Cardiac fibroblast (primary cell): ENCODE measurements at regions not wholly inside any gene's neighbourhood (a gene's known extent, or its start where the extent isn't known, plus 50 kb on each side); places are given as distances from the start of the nearest gene placed in this dataset.

Experiments used
- DNase-seq, 2 donors: peaks; one replicate each; pipeline versions ENCODE4 v3.0.0 to v3.0.0-alpha.2; 2010; ENCODE audit warnings: low read depth in 2 of 2
- H3K4me3 ChIP-seq, 2 donors: replicated peaks in 1 of 2; 1 replicate in 1 of 2; 2 replicates in 1 of 2; pipeline ENCODE4 v1.5.1; 2011; ENCODE audit warnings: low read depth in 2 of 2, low read length in 2 of 2, mild to moderate bottlenecking in 2 of 2, moderate library complexity in 1 of 2
- TF ChIP-seq, protein P1 (sequence below): IDR thresholded peaks from one replicate; pipeline ENCODE4 v1.5.1; 2011; ENCODE audit warnings: low read depth, mild to moderate bottlenecking, low read length, inconsistent platforms

DNA sequence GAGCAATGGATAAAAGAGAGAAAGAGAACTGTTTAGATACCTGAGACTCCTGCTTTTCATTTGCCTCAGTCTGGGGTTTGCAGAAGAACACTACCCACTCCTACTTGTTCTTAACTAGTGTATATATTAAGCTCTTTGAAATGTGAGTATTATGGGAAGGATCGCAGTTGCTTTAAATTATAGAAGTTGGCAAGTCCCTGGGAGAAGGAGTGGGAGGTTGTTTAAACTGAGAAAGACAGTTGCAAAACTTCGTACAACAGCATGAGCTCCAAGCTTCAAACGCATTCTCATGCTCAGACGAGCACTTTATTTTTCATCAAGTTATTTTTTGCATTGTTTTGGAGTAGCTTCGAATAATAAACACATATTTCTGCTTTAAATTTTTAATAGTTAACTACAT lies 88.1 kb upstream of the C1QTNF7 start:
- peak; percentile 8 to 28 for DNase-seq
- TF ChIP-seq, protein P1, sequence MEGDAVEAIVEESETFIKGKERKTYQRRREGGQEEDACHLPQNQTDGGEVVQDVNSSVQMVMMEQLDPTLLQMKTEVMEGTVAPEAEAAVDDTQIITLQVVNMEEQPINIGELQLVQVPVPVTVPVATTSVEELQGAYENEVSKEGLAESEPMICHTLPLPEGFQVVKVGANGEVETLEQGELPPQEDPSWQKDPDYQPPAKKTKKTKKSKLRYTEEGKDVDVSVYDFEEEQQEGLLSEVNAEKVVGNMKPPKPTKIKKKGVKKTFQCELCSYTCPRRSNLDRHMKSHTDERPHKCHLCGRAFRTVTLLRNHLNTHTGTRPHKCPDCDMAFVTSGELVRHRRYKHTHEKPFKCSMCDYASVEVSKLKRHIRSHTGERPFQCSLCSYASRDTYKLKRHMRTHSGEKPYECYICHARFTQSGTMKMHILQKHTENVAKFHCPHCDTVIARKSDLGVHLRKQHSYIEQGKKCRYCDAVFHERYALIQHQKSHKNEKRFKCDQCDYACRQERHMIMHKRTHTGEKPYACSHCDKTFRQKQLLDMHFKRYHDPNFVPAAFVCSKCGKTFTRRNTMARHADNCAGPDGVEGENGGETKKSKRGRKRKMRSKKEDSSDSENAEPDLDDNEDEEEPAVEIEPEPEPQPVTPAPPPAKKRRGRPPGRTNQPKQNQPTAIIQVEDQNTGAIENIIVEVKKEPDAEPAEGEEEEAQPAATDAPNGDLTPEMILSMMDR = no peak
- H3K4me3 ChIP-seq = no peak overlapping the region

DNA sequence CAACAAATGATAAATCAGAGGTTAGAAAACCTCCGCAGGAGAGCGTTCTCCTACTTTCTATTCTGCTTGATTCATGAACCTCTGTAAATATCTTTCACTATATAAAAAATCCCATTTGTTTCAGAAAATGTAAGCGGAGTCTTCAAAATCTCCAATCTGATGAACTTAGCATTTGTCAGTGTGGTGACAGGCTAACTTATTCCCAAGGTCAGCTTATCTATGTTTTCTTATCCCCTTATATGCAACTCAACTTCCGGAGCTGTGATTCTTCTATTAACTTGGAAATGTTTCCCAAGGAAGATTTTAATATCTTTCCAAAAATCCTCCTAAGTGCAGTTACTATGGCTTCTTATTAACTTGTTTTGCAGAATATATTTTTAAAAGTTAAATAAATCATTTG lies 87.5 kb upstream of the C1QTNF7 start:
- no peak for DNase-seq
- no peak overlapping the region for H3K4me3 ChIP-seq
- TF ChIP-seq, protein P1 = no peak

DNA sequence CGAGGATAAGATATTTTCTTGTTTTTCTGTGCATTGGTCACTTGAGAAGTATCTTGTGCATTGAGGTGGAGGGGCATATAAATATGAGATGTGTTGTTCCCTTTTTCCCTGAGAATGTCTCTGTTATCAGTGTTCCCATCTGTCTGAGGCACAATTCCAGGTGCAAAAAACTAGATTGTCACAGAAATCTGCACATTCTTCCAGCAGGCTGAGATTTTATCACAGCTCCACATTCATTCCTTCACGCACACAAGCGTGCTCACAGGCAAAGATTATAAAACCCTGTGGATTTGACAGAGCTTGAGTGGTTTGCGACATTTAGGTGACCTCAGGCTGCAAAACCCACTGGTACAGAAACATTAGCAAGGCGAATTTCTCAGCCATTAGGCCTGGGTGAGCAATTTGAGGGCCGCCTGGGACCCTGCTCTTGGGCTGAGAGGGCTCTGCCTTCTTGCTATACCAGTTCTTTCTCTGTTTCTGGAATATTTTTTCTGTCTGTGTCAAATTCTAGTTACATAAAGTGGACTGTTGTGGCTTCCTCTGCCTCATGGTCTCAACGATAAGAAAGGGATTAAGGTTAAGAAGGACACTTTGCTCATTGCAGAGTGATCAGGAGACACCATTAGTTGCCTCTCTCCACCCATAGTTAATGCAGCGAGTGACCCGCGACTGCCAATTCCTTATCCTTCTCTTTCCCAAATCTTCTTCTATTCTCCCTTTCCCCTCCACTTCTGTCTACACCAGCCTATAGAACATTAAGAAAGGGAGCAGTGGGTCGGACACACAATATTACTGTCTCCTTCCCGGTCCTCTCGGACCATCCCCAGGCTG lies 86.7 kb upstream of the C1QTNF7 start:
- DNase-seq = no peak
- H3K4me3 ChIP-seq = no peak overlapping the region
- TF ChIP-seq, protein P1 = no peak

DNA sequence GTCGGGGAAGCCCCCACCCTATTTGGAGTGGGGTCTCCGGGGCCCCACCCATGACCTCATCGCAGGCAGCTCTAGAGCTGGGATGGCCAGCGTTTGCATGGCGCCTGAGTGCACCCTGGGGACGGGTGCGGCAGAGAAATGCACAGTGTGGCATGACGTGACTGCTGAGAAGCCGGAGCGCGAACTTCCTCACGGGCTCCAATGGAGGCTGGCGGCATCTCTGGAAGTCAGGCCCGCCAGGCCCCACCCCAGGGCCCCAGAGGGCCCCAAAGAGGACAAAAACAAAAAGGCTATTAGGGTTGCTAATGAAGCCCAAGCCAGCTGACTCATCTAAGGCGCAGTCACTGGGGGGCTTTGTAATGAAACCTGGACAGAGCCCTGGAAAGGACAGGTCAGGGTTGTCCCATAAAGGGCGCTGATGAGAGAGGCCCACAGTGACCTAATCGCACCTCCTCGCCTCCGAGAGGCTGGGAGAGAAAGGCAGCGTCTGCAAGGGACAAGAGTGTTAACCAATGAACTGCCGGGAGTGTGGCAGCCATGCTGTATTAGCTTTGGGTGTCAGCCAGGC lies 86.0 kb upstream of the C1QTNF7 start:
- H3K4me3 ChIP-seq = no peak overlapping the region
- DNase-seq = no peak
- TF ChIP-seq, protein P1 = no peak

DNA sequence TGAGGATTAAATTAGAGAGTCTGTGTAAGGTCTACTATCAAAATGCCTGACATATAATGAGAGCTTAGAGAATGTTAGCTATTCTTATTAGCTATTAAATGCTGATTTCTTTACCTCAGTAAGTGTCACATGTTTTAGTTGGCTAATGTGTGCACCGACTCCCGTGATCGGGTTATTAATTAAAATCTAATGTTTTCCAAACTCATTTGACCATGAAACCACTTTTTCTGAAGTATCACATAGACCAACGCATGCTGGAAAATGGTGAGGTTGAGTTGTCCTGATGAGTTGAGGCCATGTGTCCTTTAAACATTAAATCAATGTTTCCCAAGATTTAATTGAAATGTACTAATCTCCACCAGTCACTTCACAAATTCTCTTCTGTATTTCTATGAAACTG lies 84.8 kb upstream of the C1QTNF7 start:
- DNase-seq = no peak
- TF ChIP-seq, protein P1 = no peak
- no peak overlapping the region for H3K4me3 ChIP-seq

DNA sequence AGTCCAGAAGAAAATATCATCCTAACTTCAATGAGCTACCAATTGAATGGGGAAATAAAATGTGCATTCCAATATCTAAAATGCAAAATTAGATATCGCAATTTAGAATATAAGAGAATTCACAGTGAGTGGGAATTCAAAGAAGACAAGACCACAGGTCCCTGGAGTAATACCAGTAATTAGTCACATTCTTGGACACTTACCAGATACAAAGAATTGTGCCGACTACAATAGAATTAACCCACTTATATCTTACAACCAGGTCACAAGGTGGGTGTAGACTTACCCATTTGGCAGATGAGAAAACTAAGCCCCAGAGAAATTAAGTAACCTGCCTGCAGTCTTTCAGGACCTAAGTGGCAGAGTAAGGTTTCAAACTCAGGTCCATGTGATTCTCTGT lies 84.3 kb upstream of the C1QTNF7 start:
- TF ChIP-seq, protein P1 = no peak
- DNase-seq = peak in 1 of 2 donors; percentile 36

More for the DNA sequence above, 84.3 kb upstream of the C1QTNF7 start:
- no peak overlapping the region for H3K4me3 ChIP-seq
